NT2/D1 (cell line): ENCODE measurements at regions not wholly inside any gene's neighbourhood (a gene's known extent, or its start where the extent isn't known, plus 50 kb on each side); places are given as distances from the start of the nearest gene placed in this dataset.

ENCODE experiments used
- DNase-seq: peaks from one replicate; pipeline ENCODE4 v3.0.0-alpha.2; 2011; ENCODE audit warnings: low read depth, low spot score
- H3K27me3 ChIP-seq: 2 replicates; pipeline ENCODE4 v1.6.0; 2011; ENCODE audit warnings: mild to moderate bottlenecking; ENCODE audit not compliant: insufficient read length, insufficient read depth
- H3K36me3 ChIP-seq: 2 replicates; pipeline ENCODE4 v1.6.1; 2011; ENCODE audit warnings: mild to moderate bottlenecking, low read length, mixed read lengths; ENCODE audit not compliant: insufficient read depth, insufficient read length
- H3K4me1 ChIP-seq: 2 replicates; pipeline ENCODE4 v1.5.1; 2011; ENCODE audit not compliant: insufficient read depth, insufficient read length
- H3K4me3 ChIP-seq: 2 replicates; pipeline ENCODE4 v1.5.1; 2011; ENCODE audit warnings: low read depth; ENCODE audit not compliant: insufficient read length
- H3K9ac ChIP-seq: 2 replicates; pipeline ENCODE4 v1.6.0; 2011; ENCODE audit warnings: low read depth; ENCODE audit not compliant: insufficient read length
- H3K9me3 ChIP-seq: 2 replicates; pipeline ENCODE4 v1.5.1; 2011; ENCODE audit warnings: mild to moderate bottlenecking, low read length; ENCODE audit not compliant: insufficient read depth
- SUZ12 ChIP-seq: IDR thresholded peaks from 2 replicates; pipeline ENCODE4 v1.6.1; 2011; ENCODE audit not compliant: insufficient read length, insufficient read depth; ENCODE audit errors: extremely low read depth
- YY1 ChIP-seq: IDR thresholded peaks from 2 replicates; pipeline ENCODE4 v1.6.1; 2011; ENCODE audit not compliant: insufficient read length, insufficient read depth
- ZNF274 ChIP-seq: IDR thresholded peaks from 2 replicates; pipeline ENCODE4 v1.6.1; 2011; ENCODE audit warnings: mild to moderate bottlenecking, low read depth, low read length

DNA sequence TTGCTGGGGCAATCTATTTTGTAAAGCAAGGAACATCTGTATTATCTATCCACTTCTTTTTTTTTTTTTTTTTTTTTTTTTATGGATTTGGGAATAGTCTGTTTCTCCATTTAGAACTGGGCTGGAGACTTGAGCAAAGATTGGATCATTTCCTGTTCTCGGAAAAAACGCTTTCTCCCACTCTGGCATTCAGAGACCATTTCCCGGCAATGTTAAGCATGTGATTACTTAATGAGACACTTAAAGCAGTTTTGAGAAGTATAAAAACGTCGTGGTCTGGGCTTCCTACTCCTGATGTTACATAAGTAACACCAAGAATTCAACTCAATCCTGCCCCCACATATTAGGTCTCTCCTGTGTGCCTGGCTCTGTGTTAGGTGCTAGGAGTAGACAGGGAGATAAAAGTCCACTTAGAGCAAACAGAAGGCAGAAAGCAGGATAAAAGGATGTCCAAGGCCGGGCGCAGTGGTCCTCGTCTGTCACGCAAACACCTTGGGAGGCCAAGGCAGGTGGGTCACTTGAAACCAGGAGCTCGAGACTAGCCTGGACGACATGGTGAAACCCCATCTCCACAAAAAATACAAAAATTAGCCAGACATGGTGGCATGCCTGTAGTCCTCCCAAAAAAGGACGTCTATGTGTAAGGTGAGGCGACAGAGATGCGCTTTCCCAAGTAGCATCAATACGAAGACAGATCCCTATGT lies 152.1 kb upstream of the GSC start:
- DNase-seq: no peak
- Histone ChIP-seq H3K9me3 (no peaks in the 10 kb centered on the region), H3K27me3 (no peaks in the 10 kb centered on the region), H3K9ac (no peak overlapping the region), H3K36me3 (no peaks in the 10 kb centered on the region), H3K4me1 (no peaks in the 10 kb centered on the region), H3K4me3 (no peak overlapping the region)
- no peak for TF ChIP-seq ZNF274
- no peak for TF ChIP-seq YY1

DNA sequence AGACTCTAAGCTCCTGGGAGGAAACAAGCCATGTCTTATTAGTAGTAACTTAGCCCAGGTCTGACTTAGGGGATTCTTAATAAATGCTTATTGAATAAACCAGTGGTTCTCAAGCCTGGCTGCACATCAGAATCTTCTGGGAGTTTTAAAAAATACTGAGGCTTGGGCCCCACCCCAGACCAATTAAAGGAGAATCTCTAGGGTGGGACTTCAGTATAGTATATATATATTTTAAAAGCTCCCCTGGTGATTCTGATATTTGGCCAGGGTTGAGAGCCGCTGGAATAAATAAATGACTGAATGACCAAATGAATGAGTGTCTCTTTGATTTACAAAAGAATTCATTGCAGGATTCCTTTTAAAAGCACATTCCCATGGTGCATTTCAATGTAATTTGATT lies 151.5 kb upstream of the GSC start:
- peaks cover 3% of the 10 kb centered on the region for H3K27me3 ChIP-seq
- TF ChIP-seq SUZ12 (no peak), ZNF274 (no peak), YY1 (no peak)
- no peak for DNase-seq
- H3K4me3 ChIP-seq: no peak overlapping the region
- no peaks in the 10 kb centered on the region for H3K4me1 ChIP-seq
- H3K36me3 ChIP-seq: no peaks in the 10 kb centered on the region
- H3K9me3 ChIP-seq: no peaks in the 10 kb centered on the region
- H3K9ac ChIP-seq: no peak overlapping the region

DNA sequence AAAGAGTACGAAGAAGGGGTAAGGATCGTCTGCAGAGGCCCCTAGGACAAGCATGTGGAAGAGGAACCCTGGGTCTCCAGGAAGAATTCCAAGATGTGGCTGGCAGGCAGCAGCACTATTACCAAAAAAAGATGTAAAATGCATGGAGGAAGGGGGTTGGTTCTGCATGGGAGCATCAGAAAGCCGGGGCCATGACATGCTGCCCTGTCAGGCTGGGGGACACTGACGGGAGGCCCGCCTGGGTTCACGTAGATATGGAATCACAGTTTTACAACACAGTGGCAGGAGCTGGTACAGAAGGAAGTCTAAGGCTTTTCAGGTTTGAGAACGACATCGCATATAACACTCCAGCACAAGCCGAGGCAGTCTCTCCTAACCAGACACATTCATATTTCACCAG lies 150.0 kb upstream of the GSC start:
- H3K27me3 ChIP-seq: peaks cover 5% of the 10 kb centered on the region
- H3K4me3 ChIP-seq: no peak overlapping the region
- H3K9ac ChIP-seq: no peak overlapping the region
- H3K36me3 ChIP-seq: no peaks in the 10 kb centered on the region
- no peaks in the 10 kb centered on the region for H3K4me1 ChIP-seq
- no peaks in the 10 kb centered on the region for H3K9me3 ChIP-seq
- TF ChIP-seq SUZ12 (no peak), ZNF274 (no peak), YY1 (no peak)
- DNase-seq: no peak

DNA sequence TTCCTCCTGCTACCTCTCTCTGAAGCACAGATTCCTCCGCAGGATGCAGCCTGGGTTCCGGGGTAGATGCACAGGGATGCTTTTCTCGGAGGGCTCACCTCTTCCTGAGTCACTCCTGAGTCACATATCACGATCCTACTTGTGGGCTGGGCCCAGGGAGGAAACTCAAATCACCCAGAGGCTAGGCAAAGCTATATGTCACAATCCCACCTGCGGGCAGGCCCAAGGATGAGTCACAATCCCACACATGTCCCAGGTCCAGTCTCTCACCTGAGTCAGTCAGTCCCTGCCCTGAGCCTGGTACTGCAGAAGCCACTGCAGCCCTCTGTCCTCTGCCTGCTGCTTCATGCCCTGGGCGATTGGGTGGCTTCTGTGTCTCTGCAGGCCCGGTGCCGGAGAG lies 149.0 kb upstream of the GSC start:
- TF ChIP-seq ZNF274 (no peak), YY1 (no peak), SUZ12 (no peak)
- no peaks in the 10 kb centered on the region for H3K4me1 ChIP-seq
- no peak overlapping the region for H3K9ac ChIP-seq
- H3K4me3 ChIP-seq: no peak overlapping the region
- no peaks in the 10 kb centered on the region for H3K9me3 ChIP-seq
- H3K27me3 ChIP-seq: peaks cover 5% of the 10 kb centered on the region
- H3K36me3 ChIP-seq: no peaks in the 10 kb centered on the region
- DNase-seq: no peak

DNA sequence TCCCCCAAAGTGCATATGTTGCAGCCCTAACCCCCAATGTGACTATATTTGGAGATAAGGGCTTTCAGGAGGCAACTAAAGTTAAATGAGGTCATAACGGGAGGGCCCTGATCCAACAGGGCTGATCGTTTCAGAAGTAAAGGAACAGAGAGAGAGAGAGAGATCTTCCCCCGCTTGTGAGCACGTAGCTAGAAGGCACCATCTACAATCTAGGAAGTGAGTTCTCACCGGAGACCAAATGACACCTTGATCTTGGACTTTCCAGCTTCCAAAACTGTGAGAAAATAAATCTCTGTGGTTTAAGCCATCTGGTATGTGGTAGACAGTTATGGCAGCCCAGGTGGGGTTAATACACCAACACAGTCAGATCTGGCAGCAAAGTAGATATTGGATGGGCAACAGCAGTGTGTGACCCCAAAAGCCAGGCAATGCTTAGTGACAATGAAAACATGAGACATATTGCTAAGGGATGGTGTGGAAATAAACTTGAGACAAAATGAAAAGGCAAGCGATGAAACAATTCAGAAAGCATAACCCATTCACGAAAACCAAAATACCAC lies 147.2 kb upstream of the GSC start:
- no peak for TF ChIP-seq SUZ12
- TF ChIP-seq ZNF274: no peak
- no peaks in the 10 kb centered on the region for H3K36me3 ChIP-seq
- peaks cover 5% of the 10 kb centered on the region for H3K27me3 ChIP-seq
- no peaks in the 10 kb centered on the region for H3K4me1 ChIP-seq
- no peak for DNase-seq
- H3K4me3 ChIP-seq: no peak overlapping the region
- H3K9me3 ChIP-seq: no peaks in the 10 kb centered on the region
- H3K9ac ChIP-seq: no peak overlapping the region

DNA sequence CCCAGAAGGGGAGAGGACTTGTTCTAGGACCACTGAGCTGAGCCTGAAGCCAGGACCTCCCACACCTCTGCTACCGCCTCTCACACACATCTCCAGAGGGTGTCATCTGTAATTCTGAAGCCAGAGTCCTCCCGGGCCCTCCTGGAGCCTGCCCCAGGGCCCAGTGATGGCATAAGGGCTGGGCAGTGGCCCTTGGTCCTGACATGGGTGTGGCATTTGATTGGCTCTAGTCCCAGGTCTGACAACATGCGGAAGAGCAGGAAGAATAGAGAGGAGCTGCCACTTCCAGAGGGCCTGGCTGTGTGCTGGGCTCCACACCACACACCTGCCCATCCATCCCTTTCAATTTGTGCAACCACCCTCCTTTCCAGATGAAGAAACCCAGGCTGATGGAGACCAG lies 144.3 kb upstream of the GSC start:
- H3K4me1 ChIP-seq: no peaks in the 10 kb centered on the region
- no peaks in the 10 kb centered on the region for H3K36me3 ChIP-seq
- H3K9me3 ChIP-seq: no peaks in the 10 kb centered on the region
- H3K4me3 ChIP-seq: no peak overlapping the region
- no peak overlapping the region for H3K9ac ChIP-seq
- peaks cover 5% of the 10 kb centered on the region for H3K27me3 ChIP-seq
- no peak for DNase-seq
- no peak for TF ChIP-seq ZNF274
- TF ChIP-seq SUZ12: no peak
- TF ChIP-seq YY1: no peak

DNA sequence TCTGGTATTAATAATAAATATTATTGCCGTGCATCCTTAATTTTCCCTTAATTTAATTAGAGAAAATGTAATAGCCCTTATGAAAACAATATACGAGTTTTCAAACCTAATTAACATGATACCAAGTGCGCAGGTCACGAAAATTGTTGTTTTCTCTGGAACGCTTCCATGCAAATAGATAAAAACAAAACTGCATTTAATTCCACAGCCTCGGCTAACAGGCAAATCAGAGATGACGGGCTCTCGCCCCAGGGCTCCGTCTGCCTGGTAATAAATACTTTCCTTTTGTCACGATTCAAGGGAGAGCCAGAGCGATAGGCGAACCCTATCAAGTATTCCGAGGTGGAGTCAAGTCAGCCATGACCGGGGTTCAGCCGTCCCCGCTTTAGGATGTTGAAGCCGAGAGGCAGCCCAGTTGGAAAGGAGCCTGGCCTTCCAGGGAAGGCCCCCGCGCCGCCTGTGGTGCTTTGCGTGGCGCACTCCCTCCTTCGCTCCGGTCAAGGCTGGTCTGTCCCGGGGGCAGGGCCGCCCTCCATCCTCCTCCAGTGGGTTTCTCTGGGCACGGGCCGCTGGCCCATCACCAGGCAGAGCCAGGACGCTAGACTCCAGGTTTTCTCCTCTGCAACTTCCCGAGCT lies 137.8 kb upstream of the GSC start:
- no peak for DNase-seq
- Histone ChIP-seq H3K9me3 (no peaks in the 10 kb centered on the region), H3K4me3 (no peak overlapping the region), H3K9ac (no peak overlapping the region), H3K4me1 (no peaks in the 10 kb centered on the region), H3K27me3 (no peaks in the 10 kb centered on the region), H3K36me3 (no peaks in the 10 kb centered on the region)
- no peak for TF ChIP-seq YY1
- no peak for TF ChIP-seq ZNF274
